ENCODE measurements at regions not wholly inside any gene's neighbourhood (a gene's known extent, or its start where the extent isn't known, plus 50 kb on each side); places are given as distances from the start of the nearest gene placed in this dataset.

GRCh38 chr10:29802171-29802570 is 167.4 kb upstream of the SVIL start:
- TF ChIP-seq RAD21 (IDR thresholded peaks at IDR 0.05) (no peak), FOXA1 (IDR thresholded peaks at IDR 0.05) (no peak), YY1 (IDR thresholded peaks at IDR 0.05) (no peak), ATF3 (IDR thresholded peaks at IDR 0.05) (no peak)
- WGBS: 96% methylated on average over 3 of the region's 3 CpGs
- DNase-seq (ENCODE audit: low spot score): no peak

GRCh38 chr10:29798921-29799690 is 164.3 kb upstream of the SVIL start:
- Histone ChIP-seq H3K4me1 (ENCODE audit: control insufficient read depth in 4 of 4, insufficient read depth in 4 of 4, low read length in 3 of 4) (peaks cover 0 to 12% (median under 1%) of the 10 kb centered on the region in 4 donors), H3K36me3 (ENCODE audit: control insufficient read depth in 4 of 4, insufficient read depth in 3 of 4, low read depth in 1 of 4, low read length in 3 of 4) (no peaks in the 10 kb centered on the region), H3K27me3 (ENCODE audit: control insufficient read depth in 4 of 4, insufficient read depth in 4 of 4, low read length in 3 of 4) (no peaks in the 10 kb centered on the region), H3K4me3 (ENCODE audit: low read depth in 1 of 3, low read length in 3 of 3) (no peak overlapping the region), H3K9ac (ENCODE audit: low read depth in 1 of 2, low read length in 2 of 2) (no peak overlapping the region), H3K9me3 (ENCODE audit: control insufficient read depth in 4 of 4, low read length in 3 of 4) (no peaks in the 10 kb centered on the region), H3K27ac (ENCODE audit: low read depth in 1 of 2, low read length in 2 of 2) (no peak overlapping the region)
- 84% methylated on average over 6 of the region's 6 CpGs for WGBS
- no peak for DNase-seq (ENCODE audit: low spot score)
- TF ChIP-seq NR2F2 (IDR thresholded peaks at IDR 0.05) (no peak), CTCF (IDR thresholded peaks at IDR 0.05; ENCODE audit: low read depth, low read length, missing input control) (no peak), REST (IDR thresholded peaks at IDR 0.05) (no peak), TAF1 (conservative IDR thresholded peaks at IDR 0.05) (no peak)

More at GRCh38 chr10:29802171-29802570, 167.4 kb upstream of the SVIL start:
- no peak overlapping the region for H3K9ac ChIP-seq (ENCODE audit: low read depth in 1 of 2, low read length in 2 of 2)
- H3K27ac ChIP-seq (ENCODE audit: low read depth in 1 of 2, low read length in 2 of 2): no peak overlapping the region
- no peaks in the 10 kb centered on the region for H3K27me3 ChIP-seq (ENCODE audit: control insufficient read depth in 4 of 4, insufficient read depth in 4 of 4, low read length in 3 of 4)
- H3K4me1 ChIP-seq (ENCODE audit: control insufficient read depth in 4 of 4, insufficient read depth in 4 of 4, low read length in 3 of 4): peaks cover 12 to 37% (median 23%) of the 10 kb centered on the region in 4 donors
- no peaks in the 10 kb centered on the region for H3K9me3 ChIP-seq (ENCODE audit: control insufficient read depth in 4 of 4, low read length in 3 of 4)
- H3K36me3 ChIP-seq (ENCODE audit: control insufficient read depth in 4 of 4, insufficient read depth in 3 of 4, low read depth in 1 of 4, low read length in 3 of 4): no peaks in the 10 kb centered on the region
- H3K4me3 ChIP-seq (ENCODE audit: low read depth in 1 of 3, low read length in 3 of 3): no peak overlapping the region

- Histone ChIP-seq H3K9me3 (ENCODE audit: control insufficient read depth in 4 of 4, low read length in 3 of 4) (no peaks in the 10 kb centered on the region), H3K27me3 (ENCODE audit: control insufficient read depth in 4 of 4, insufficient read depth in 4 of 4, low read length in 3 of 4) (no peaks in the 10 kb centered on the region), H3K27ac (ENCODE audit: low read depth in 1 of 2, low read length in 2 of 2) (no peak overlapping the region), H3K4me3 (ENCODE audit: low read depth in 1 of 3, low read length in 3 of 3) (no peak overlapping the region), H3K36me3 (ENCODE audit: control insufficient read depth in 4 of 4, insufficient read depth in 3 of 4, low read depth in 1 of 4, low read length in 3 of 4) (no peaks in the 10 kb centered on the region), H3K9ac (ENCODE audit: low read depth in 1 of 2, low read length in 2 of 2) (no peak overlapping the region), H3K4me1 (ENCODE audit: control insufficient read depth in 4 of 4, insufficient read depth in 4 of 4, low read length in 3 of 4) (peaks cover 0 to 5% (median 0%) of the 10 kb centered on the region in 4 donors)
- no peak for TF ChIP-seq REST (IDR thresholded peaks at IDR 0.05)
- TF ChIP-seq NR2F2 (IDR thresholded peaks at IDR 0.05): no peak
- TF ChIP-seq CTCF (IDR thresholded peaks at IDR 0.05; ENCODE audit: low read depth, low read length, missing input control): no peak
- no peak for TF ChIP-seq JUND (IDR thresholded peaks at IDR 0.05)
- no peak for TF ChIP-seq EGR1 (IDR thresholded peaks at IDR 0.05; ENCODE audit: low read depth in 2 of 2)
- no peak for TF ChIP-seq FOXA1 (IDR thresholded peaks at IDR 0.05)
- TF ChIP-seq RXRA (IDR thresholded peaks at IDR 0.05): no peak
- WGBS: 59% methylated on average over 2 of the region's 2 CpGs
- DNase-seq (ENCODE audit: low spot score): no peak
These were observed 162.8 kb upstream of the SVIL start for GRCh38 chr10:29797616-29798015.
